ENCODE measurements at regions not wholly inside any gene's neighbourhood (a gene's known extent, or its start where the extent isn't known, plus 50 kb on each side); places are given as distances from the start of the nearest gene placed in this dataset.

DNA sequence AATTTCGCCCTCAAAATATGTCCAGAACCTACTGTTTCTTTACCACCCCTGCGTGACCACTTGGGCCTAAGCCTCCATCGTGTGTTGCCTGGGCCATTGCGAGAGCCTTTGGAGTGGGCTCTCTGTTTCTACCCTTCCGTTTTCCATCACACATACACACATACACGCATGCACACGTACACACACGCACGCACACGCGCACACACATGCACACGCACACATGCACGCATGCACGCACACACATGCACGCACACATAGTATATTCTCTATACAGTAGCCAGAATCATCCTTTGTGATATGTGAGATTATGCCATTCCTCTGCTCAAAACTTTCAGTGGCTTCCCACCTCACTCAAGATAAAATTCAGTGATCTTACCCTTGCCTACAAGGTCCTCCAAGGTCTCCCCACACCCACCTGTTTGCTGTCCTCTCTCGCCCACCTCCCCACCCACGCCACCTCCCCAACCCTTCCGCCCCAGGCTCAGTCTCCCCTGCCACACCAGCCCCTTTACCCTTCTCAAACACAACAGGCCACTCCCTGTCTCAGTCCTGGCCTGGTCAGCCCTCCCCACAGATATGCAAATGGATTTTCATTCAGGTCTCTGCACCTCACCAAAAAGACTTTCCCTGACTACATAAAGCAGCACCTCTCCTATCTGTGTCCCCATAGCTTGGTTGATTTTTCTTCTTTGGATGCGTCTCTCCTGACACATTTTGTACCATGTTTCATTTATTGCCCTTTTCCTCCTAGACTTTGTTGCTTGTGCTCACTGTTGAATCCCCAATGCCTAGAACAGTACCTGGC is 559.6 kb downstream of the CD83 start:
- Histone ChIP-seq H3K4me1 (no peaks in the 10 kb centered on the region), H3K27me3 (no peaks in the 10 kb centered on the region), H3K4me3 (no peak overlapping the region), H3K36me3 (no peaks in the 10 kb centered on the region), H3K9me3 (no peaks in the 10 kb centered on the region), H3K27ac (no peak overlapping the region)
- in situ Hi-C loops (cut with MboI; ENCODE audit: low sequenced_read_pairs in 4 of 4): no loop called here
- intact Hi-C loops (cut with DNase I; ENCODE audit: low total_unique reads): no loop called here
- DNase-seq (no peak), ATAC-seq (no peak)
- TF ChIP-seq POLR2A (IDR thresholded peaks at IDR 0.05): no peak
- TF ChIP-seq, protein P1, sequence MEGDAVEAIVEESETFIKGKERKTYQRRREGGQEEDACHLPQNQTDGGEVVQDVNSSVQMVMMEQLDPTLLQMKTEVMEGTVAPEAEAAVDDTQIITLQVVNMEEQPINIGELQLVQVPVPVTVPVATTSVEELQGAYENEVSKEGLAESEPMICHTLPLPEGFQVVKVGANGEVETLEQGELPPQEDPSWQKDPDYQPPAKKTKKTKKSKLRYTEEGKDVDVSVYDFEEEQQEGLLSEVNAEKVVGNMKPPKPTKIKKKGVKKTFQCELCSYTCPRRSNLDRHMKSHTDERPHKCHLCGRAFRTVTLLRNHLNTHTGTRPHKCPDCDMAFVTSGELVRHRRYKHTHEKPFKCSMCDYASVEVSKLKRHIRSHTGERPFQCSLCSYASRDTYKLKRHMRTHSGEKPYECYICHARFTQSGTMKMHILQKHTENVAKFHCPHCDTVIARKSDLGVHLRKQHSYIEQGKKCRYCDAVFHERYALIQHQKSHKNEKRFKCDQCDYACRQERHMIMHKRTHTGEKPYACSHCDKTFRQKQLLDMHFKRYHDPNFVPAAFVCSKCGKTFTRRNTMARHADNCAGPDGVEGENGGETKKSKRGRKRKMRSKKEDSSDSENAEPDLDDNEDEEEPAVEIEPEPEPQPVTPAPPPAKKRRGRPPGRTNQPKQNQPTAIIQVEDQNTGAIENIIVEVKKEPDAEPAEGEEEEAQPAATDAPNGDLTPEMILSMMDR (IDR thresholded peaks at IDR 0.05 in 4 of 5, conservative IDR thresholded peaks at IDR 0.05 in 1 of 5): no peak

GRCh38 chr6:14681699-14682487 is 564.0 kb upstream of the JARID2 start:
- in situ Hi-C loops (cut with MboI; ENCODE audit: low sequenced_read_pairs in 4 of 4): no loop called here
- Histone ChIP-seq H3K27ac (no peak overlapping the region), H3K4me3 (no peak overlapping the region), H3K4me1 (no peaks in the 10 kb centered on the region), H3K27me3 (no peaks in the 10 kb centered on the region), H3K36me3 (no peaks in the 10 kb centered on the region), H3K9me3 (no peaks in the 10 kb centered on the region)
- TF ChIP-seq, protein P1 (IDR thresholded peaks at IDR 0.05 in 4 of 5, conservative IDR thresholded peaks at IDR 0.05 in 1 of 5): no peak
- no peak for TF ChIP-seq POLR2A (IDR thresholded peaks at IDR 0.05)
- ATAC-seq: no peak
- DNase-seq: no peak
- intact Hi-C loops (cut with DNase I; ENCODE audit: low total_unique reads): loop anchor here (2.0 kb wide), 1 partner anchor 77 kb away; no protein-coding TSS in a partner anchor

GRCh38 chr6:14682812-14683211 is 563.1 kb upstream of the JARID2 start:
- in situ Hi-C loops (cut with MboI; ENCODE audit: low sequenced_read_pairs in 4 of 4): no loop called here
- Histone ChIP-seq H3K4me3 (no peak overlapping the region), H3K9me3 (no peaks in the 10 kb centered on the region), H3K4me1 (no peaks in the 10 kb centered on the region), H3K27ac (no peak overlapping the region), H3K27me3 (no peaks in the 10 kb centered on the region), H3K36me3 (no peaks in the 10 kb centered on the region)
- TF ChIP-seq, protein P1 (IDR thresholded peaks at IDR 0.05 in 4 of 5, conservative IDR thresholded peaks at IDR 0.05 in 1 of 5): no peak
- no peak for TF ChIP-seq POLR2A (IDR thresholded peaks at IDR 0.05)
- ATAC-seq (no peak), DNase-seq (no peak)
- intact Hi-C loops (cut with DNase I; ENCODE audit: low total_unique reads): no loop called here

- in situ Hi-C loops (cut with MboI; ENCODE audit: low sequenced_read_pairs in 4 of 4): no loop called here
- Histone ChIP-seq H3K9me3 (no peaks in the 10 kb centered on the region), H3K27ac (no peak overlapping the region), H3K4me1 (no peaks in the 10 kb centered on the region), H3K27me3 (no peaks in the 10 kb centered on the region), H3K4me3 (no peak overlapping the region), H3K36me3 (no peaks in the 10 kb centered on the region)
- TF ChIP-seq, protein P1 (IDR thresholded peaks at IDR 0.05 in 4 of 5, conservative IDR thresholded peaks at IDR 0.05 in 1 of 5): no peak
- no peak for TF ChIP-seq POLR2A (IDR thresholded peaks at IDR 0.05)
- no peak for ATAC-seq
- DNase-seq: no peak
- intact Hi-C loops (cut with DNase I; ENCODE audit: low total_unique reads): no loop called here
Observed at GRCh38 chr6:14689639-14690038, 556.2 kb upstream of the JARID2 start.
